ENCODE measurements at regions not wholly inside any gene's neighbourhood (a gene's known extent, or its start where the extent isn't known, plus 50 kb on each side); places are given as distances from the start of the nearest gene placed in this dataset.
"Not testable (repeated sequence)": the region's sequence is repeated elsewhere in the genome, so short reads cannot be mapped to it uniquely, and the experiment has no call there.

- Histone ChIP-seq H3K4me1 (no peaks in the 10 kb centered on the region), H3K27ac (no peak overlapping the region), H3K27me3 (no peaks in the 10 kb centered on the region), H3K36me3 (no peaks in the 10 kb centered on the region), H3K9me3 (no peaks in the 10 kb centered on the region), H3K4me3 (no peak overlapping the region)
- no peak for TF ChIP-seq POLR2A (IDR thresholded peaks at IDR 0.05)
- no peak for TF ChIP-seq CTCF (IDR thresholded peaks at IDR 0.05 in 4 of 5, conservative IDR thresholded peaks at IDR 0.05 in 1 of 5)
- DNase-seq (no peak), ATAC-seq (no peak)
- in situ Hi-C loops (cut with MboI; ENCODE audit: low sequenced_read_pairs in 4 of 4): no loop called here
- intact Hi-C loops (cut with DNase I; ENCODE audit: low total_unique reads): no loop called here
Measured at GRCh38 chr9:10867194-10867593, 254.4 kb upstream of the PTPRD start.

GRCh38 chr9:10869687-10870086 lies 256.9 kb upstream of the PTPRD start:
- Histone ChIP-seq H3K27me3 (no peaks in the 10 kb centered on the region), H3K9me3 (no peaks in the 10 kb centered on the region), H3K36me3 (no peaks in the 10 kb centered on the region), H3K4me1 (no peaks in the 10 kb centered on the region), H3K4me3 (no peak overlapping the region), H3K27ac (no peak overlapping the region)
- ATAC-seq (no peak), DNase-seq (no peak)
- TF ChIP-seq POLR2A (IDR thresholded peaks at IDR 0.05) (no peak), CTCF (IDR thresholded peaks at IDR 0.05 in 4 of 5, conservative IDR thresholded peaks at IDR 0.05 in 1 of 5) (no peak)
- intact Hi-C loops (cut with DNase I; ENCODE audit: low total_unique reads): no loop called here
- in situ Hi-C loops (cut with MboI; ENCODE audit: low sequenced_read_pairs in 4 of 4): no loop called here

GRCh38 chr9:10873999-10874398 lies 261.2 kb upstream of the PTPRD start:
- Histone ChIP-seq H3K36me3 (no peaks in the 10 kb centered on the region), H3K9me3 (no peaks in the 10 kb centered on the region), H3K27ac (no peak overlapping the region), H3K4me3 (no peak overlapping the region), H3K4me1 (no peaks in the 10 kb centered on the region), H3K27me3 (no peaks in the 10 kb centered on the region)
- intact Hi-C loops (cut with DNase I; ENCODE audit: low total_unique reads) (no loop called here), in situ Hi-C loops (cut with MboI; ENCODE audit: low sequenced_read_pairs in 4 of 4) (no loop called here)
- TF ChIP-seq POLR2A (IDR thresholded peaks at IDR 0.05): no peak
- TF ChIP-seq CTCF (IDR thresholded peaks at IDR 0.05 in 4 of 5, conservative IDR thresholded peaks at IDR 0.05 in 1 of 5): no peak
- DNase-seq (no peak), ATAC-seq (no peak)

GRCh38 chr9:10875752-10876151 lies 262.9 kb upstream of the PTPRD start:
- H3K27me3 ChIP-seq: no peaks in the 10 kb centered on the region
- no peak overlapping the region for H3K27ac ChIP-seq
- no peaks in the 10 kb centered on the region for H3K36me3 ChIP-seq
- no peaks in the 10 kb centered on the region for H3K9me3 ChIP-seq
- H3K4me3 ChIP-seq: no peak overlapping the region
- DNase-seq (no peak), ATAC-seq (no peak)
- no peaks in the 10 kb centered on the region for H3K4me1 ChIP-seq
- intact Hi-C loops (cut with DNase I; ENCODE audit: low total_unique reads) (no loop called here), in situ Hi-C loops (cut with MboI; ENCODE audit: low sequenced_read_pairs in 4 of 4) (loop anchor here in 1 of 4 donors (25.0 kb wide), 1 partner anchor 88 kb away; no protein-coding TSS in a partner anchor)
- no peak for TF ChIP-seq CTCF (IDR thresholded peaks at IDR 0.05 in 4 of 5, conservative IDR thresholded peaks at IDR 0.05 in 1 of 5)
- no peak for TF ChIP-seq POLR2A (IDR thresholded peaks at IDR 0.05)

GRCh38 chr9:10876333-10876732 lies 263.5 kb upstream of the PTPRD start:
- no peak overlapping the region for H3K27ac ChIP-seq
- in situ Hi-C loops (cut with MboI; ENCODE audit: low sequenced_read_pairs in 4 of 4): loop anchor here in 1 of 4 donors (25.0 kb wide), 1 partner anchor 89 kb away; no protein-coding TSS in a partner anchor

GRCh38 chr9:10890266-10890665 lies 277.5 kb upstream of the PTPRD start:
- H3K36me3 ChIP-seq; ATAC-seq; H3K27ac ChIP-seq; H3K4me1 ChIP-seq; intact Hi-C loops (cut with DNase I; ENCODE audit: low total_unique reads); H3K4me3 ChIP-seq; H3K9me3 ChIP-seq; DNase-seq; H3K27me3 ChIP-seq: not testable (repeated sequence)
- in situ Hi-C loops (cut with MboI; ENCODE audit: low sequenced_read_pairs in 4 of 4): loop anchor here in 1 of 4 donors (25.0 kb wide), 1 partner anchor 103 kb away; no protein-coding TSS in a partner anchor

More at GRCh38 chr9:10876333-10876732, 263.5 kb upstream of the PTPRD start:
- no peaks in the 10 kb centered on the region for H3K4me1 ChIP-seq
- ATAC-seq: no peak
- no peak overlapping the region for H3K4me3 ChIP-seq
- no peaks in the 10 kb centered on the region for H3K36me3 ChIP-seq
- intact Hi-C loops (cut with DNase I; ENCODE audit: low total_unique reads): no loop called here
- no peaks in the 10 kb centered on the region for H3K9me3 ChIP-seq
- no peak for TF ChIP-seq CTCF (IDR thresholded peaks at IDR 0.05 in 4 of 5, conservative IDR thresholded peaks at IDR 0.05 in 1 of 5)
- no peak for TF ChIP-seq POLR2A (IDR thresholded peaks at IDR 0.05)
- H3K27me3 ChIP-seq: no peaks in the 10 kb centered on the region
- DNase-seq: no peak
